ENCODE measurements at regions not wholly inside any gene's neighbourhood (a gene's known extent, or its start where the extent isn't known, plus 50 kb on each side); places are given as distances from the start of the nearest gene placed in this dataset.
"Not testable (repeated sequence)": the region's sequence is repeated elsewhere in the genome, so short reads cannot be mapped to it uniquely, and the experiment has no call there.

DNA sequence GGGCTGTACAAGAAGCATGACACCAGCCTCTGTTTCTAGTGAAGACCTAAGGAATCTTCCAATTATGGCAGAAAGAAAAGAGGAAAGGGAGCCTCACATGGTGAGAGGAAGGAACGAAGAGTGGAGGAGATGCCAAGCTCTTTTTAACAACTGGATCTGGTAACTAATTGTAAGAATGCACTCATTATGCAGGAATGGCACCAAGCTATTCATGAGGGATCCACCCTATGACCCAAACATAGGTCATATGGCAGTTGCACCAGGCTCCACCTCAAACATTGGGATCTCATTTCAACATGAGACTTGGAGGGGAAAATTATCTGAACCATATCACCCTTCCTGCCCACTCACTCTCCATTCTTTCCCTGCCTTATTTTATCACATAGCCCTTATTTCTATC is 496.0 kb upstream of the SPTLC3 start:
- no peak for DNase-seq

GRCh38 chr20:12528104-12528503 is 480.7 kb upstream of the SPTLC3 start:
- DNase-seq, result no peak

- DNase-seq, result no peak
Measured at GRCh38 chr20:12528591-12529041, 480.2 kb upstream of the SPTLC3 start.

GRCh38 chr20:12531626-12532025 is 477.1 kb upstream of the SPTLC3 start:
- DNase-seq, result no peak

GRCh38 chr20:12535316-12535715 is 473.5 kb upstream of the SPTLC3 start:
- DNase-seq, result no peak

GRCh38 chr20:12535770-12536169 is 473.0 kb upstream of the SPTLC3 start:
- DNase-seq, result no peak

DNA sequence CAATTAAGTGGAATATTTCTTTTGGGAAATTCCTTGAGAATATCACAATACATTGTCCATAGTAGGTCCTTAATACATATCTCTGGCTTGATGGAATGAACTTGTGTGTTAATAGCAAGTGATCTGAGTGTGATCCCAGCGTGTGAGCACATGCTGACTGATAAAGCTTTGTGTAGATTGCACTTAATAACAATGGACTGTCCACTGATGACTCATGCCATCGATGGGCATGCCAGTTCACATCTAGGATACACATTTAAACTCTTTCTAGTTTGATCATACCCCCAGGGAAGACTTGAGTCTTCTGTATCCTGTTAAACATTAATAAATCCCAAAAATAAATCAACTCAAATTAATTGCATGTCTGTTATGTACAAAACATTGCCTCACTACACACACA is 454.3 kb upstream of the SPTLC3 start:
- no peak for DNase-seq

GRCh38 chr20:12555369-12555768 is 453.4 kb upstream of the SPTLC3 start:
- no peak for DNase-seq

DNA sequence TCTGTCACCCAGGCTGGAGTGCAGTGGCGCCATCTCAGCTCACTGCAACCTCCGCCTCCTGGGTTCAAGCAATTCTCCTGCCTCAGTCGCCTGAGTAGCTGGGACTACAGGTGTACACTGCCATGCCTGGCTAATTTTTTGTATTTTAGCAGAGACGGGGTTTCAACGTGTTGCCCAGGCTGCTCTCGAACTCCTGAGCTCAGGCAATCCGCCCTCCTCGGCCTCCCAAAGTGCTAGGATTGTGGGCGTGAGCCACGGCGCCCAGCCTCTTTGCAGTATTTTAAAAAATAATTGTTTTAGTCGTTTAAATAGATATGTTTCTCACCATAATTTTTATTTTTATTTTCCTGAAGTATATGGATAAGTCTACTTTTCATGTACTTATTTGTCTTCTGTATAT is 452.9 kb upstream of the SPTLC3 start:
- DNase-seq, result not testable (repeated sequence)

DNA sequence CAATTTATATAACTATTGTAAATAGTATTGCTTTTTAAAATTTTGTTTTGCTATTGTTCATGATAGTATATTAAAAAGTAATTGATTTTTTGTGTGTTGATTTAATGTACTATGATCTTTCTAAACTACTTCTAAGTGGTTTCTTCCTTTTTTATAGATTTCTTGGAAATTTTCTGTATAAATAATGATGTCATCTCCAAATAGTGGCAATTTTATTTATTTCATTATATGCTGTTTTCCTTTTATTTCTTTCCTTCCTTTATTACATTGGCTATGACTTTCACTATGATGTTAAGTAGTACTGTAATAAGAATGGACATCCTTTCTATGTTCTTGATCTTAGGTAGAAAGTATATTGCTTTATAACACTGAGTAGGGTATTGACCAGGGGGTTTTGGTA is 451.5 kb upstream of the SPTLC3 start:
- DNase-seq, result no peak

DNA sequence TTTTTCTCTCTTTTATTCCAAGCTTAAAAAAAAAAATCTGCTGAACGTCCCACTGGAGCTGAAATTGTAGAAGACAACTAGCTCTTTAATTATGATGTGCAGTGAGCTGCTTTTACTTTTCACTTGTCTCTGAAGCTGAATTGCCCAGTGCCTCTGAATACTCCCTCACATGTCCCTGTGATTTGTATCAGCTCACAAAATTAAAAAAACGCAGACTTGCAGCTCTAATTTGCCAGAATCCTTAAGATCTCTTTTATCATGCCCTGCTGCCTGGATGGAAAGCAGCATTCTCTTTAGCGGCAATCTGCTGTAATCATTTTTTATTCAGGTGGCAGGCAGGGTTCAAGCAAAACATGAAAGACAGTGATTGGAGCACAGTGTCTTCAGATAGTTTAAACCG is 443.8 kb upstream of the SPTLC3 start:
- no peak for DNase-seq

DNA sequence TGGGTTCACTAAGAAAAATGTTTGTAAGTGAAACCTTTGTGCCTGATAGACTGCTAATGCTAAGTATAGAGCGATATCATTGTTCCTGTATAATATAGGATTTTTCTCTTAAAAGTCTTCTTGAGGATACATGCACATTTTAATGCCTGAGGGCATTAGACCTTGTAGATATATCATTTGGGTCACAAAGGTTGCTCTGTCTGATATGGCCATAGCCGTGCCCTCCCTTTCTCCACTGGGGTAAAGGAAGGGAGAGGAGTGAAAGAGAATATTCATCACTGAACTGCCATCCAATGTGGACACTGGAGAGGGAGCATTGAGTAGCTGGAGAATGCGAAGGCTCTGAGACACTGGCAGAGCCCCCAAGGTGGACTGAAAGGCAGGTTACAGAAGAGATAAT is 442.2 kb upstream of the SPTLC3 start:
- DNase-seq, result no peak

GRCh38 chr20:12570371-12570770 is 438.4 kb upstream of the SPTLC3 start:
- no peak for DNase-seq

DNA sequence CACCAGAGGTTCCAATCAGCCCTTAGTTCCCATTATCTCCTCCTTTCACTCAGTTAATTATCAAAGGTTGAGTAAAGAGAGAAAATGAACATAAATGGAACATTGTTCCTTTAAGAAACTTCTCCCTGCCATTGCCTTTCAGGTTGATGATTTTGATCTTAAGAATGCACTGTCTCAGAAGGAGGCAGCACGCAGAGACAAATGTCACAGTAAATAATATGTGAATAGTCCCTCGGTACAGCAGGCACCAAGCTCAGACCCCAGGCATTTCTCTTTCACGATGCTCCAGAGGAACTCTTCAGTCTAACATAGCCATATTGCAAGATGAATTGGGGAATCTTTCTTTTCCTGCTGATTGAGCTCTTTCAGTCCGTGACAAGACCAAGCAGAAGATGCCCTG is 435.3 kb upstream of the SPTLC3 start:
- DNase-seq, result no peak

- no peak for DNase-seq
Measured at GRCh38 chr20:12575352-12576095, 433.2 kb upstream of the SPTLC3 start.

DNA sequence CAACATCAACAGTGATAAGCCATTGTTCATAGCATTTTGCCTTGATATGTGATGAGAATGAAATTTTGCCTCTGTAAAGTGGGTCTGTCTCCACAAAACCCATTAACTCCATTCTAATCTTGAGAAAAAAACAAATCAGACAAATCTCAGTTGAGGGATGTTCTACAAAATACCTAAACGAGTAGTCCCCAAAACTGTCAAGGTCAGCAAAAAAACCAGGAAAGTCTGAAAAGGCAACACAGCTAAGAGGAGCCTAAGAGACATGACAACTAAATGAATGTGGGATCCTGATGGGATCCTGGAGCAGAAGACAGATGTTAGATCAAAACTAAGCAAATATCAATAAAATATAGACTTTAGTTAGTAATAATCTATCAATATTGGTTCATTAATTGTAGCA is 431.6 kb upstream of the SPTLC3 start:
- no peak for DNase-seq

GRCh38 chr20:12581644-12582289 is 427.0 kb upstream of the SPTLC3 start:
- no peak for DNase-seq

DNA sequence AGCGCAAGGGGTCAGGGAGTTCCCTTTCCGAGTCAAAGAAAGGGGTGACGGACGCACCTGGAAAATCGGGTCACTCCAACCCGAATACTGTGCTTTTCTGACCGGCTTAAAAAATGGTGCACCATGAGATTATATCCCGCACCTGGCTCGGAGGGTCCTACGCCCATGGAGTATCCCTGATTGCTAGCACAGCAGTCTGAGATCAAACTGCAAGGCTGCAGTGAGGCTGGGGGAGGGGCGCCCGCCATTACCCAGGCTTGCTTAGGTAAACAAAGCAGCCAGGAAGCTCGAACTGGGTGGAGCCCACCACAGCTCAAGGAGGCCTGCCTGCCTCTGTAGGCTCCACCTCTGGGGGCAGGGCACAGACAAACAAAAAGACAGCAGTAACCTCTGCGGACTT is 426.1 kb upstream of the SPTLC3 start:
- not testable (repeated sequence) for DNase-seq

- DNase-seq, result no peak
Measured at GRCh38 chr20:12591949-12592470, 416.8 kb upstream of the SPTLC3 start.

DNA sequence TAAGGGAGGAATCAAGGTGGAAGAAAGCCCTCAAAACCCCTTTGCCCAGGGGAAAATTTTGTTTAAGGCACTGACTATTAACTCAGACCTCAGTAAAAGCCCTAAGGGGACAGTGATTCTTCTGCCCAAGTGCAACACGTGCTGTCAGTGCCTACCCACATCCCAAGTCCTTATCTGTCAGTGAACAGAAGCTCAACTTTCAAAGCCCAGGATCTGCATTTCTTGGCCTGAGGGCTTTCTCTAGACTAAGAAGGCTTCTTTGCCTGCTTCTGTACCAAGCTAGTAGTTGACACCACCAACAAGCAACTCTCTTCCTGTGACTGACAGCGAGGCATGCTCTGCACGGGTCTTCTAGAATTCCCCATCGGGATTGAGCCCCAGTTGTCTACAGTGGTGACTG is 416.0 kb upstream of the SPTLC3 start:
- no peak for DNase-seq

GRCh38 chr20:12593342-12593873 is 415.4 kb upstream of the SPTLC3 start:
- DNase-seq, result no peak

DNA sequence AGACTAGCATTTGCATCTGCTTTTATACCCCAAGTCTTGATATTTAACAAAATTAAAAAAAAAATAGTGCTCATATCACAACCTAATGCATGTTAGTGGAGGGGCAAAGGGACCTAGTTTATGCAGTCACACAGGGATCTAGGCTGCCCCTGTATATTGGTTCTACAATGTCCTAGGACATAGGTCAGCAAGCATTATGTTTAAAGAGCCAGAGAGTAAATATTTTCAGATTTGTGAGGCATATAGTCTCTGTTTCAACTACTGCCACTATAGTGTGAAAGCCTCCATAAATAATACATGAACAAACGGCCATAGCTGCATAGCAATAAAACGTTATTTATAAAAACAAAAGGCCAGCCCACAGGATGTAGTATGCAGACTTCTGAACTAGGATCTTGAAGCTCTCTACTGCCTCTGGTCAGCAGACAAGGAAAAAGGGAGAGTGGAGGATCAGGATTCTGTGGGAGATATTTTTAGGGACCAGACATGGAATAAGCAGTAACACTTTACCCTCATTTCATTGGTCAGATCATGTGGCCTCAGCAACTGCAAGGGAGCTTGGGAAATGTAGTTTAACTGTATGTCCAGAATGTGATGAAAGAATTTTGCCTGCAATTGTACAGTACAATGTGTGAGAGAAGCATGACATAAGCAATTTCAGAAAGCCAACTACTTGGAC is 414.2 kb upstream of the SPTLC3 start:
- no peak for DNase-seq

DNA sequence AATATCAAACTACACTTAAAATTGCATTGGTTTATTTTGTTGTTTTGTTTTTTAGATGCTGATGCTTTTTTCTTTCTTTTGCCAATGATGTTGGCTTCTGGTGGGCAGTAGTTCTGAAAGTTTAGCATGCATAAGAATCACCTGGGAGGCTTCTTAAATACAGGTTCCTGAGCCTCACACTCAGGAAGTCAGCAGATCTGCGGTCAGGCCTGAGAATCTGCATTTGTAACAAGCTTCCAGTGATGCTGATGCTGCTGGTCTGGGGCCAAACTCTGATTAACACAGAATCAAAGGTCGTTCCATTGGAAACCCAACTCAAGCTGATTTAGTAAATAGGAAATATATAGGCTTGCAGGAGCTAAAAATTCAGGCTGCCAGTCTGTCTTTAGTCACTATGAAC is 412.9 kb upstream of the SPTLC3 start:
- DNase-seq, result no peak

GRCh38 chr20:12596863-12597262 is 411.9 kb upstream of the SPTLC3 start:
- DNase-seq, result no peak
